ENCODE measurements at regions not wholly inside any gene's neighbourhood (a gene's known extent, or its start where the extent isn't known, plus 50 kb on each side); places are given as distances from the start of the nearest gene placed in this dataset.

DNA sequence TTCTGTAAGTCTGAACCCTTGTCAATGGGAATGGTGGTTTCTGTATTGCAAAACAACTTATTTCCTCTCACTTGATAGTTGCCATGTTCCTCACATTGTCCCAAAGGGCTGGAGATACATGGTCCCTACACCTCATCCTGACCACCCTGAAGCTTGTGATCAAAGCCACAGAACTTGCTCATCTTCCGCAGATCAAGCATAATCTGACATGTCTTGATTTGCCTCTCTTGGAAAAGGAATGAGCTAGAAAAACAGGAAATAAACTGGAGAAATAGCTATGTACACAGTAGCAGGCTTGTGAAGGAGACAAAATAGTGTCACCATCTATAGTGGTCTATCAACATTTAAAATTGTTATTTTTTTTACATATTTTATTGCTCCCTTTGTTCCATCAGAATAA lies 871.9 kb upstream of the C9orf72 start:
- Histone ChIP-seq H3F3A (ENCODE audit: control insufficient read depth, insufficient read depth) (no peaks in the 10 kb centered on the region), H3K4me3 (ENCODE audit: low read length) (no peak overlapping the region), H3K4me1 (ENCODE audit: control insufficient read depth, low read length) (no peaks in the 10 kb centered on the region), H3K36me3 (ENCODE audit: control insufficient read depth, low read length) (no peaks in the 10 kb centered on the region), H3K4me2 (ENCODE audit: low read length) (no peak overlapping the region), H3K79me2 (ENCODE audit: control insufficient read depth, low read length) (no peaks in the 10 kb centered on the region), H3K27ac (ENCODE audit: low read depth, low read length) (no peak overlapping the region), H3K9me3 (ENCODE audit: control insufficient read depth, insufficient read depth, low read length) (peaks cover 13% of the 10 kb centered on the region; the same call in 1 of the 2 replicates), H4K20me1 (ENCODE audit: control insufficient read depth, insufficient read depth, low read depth, low read length) (no peaks in the 10 kb centered on the region), H3K9me2 (replicated peaks; ENCODE audit: control insufficient read depth, low read length) (no peaks in the 10 kb centered on the region; the same call in 1 of the 2 replicates), H3K27me3 (ENCODE audit: control insufficient read depth, low read length) (no peaks in the 10 kb centered on the region)
- TF ChIP-seq EZH2phosphoT487 (IDR thresholded peaks at IDR 0.05; ENCODE audit: borderline replicate concordance, low read length) = no peak
- TF ChIP-seq, protein P1, sequence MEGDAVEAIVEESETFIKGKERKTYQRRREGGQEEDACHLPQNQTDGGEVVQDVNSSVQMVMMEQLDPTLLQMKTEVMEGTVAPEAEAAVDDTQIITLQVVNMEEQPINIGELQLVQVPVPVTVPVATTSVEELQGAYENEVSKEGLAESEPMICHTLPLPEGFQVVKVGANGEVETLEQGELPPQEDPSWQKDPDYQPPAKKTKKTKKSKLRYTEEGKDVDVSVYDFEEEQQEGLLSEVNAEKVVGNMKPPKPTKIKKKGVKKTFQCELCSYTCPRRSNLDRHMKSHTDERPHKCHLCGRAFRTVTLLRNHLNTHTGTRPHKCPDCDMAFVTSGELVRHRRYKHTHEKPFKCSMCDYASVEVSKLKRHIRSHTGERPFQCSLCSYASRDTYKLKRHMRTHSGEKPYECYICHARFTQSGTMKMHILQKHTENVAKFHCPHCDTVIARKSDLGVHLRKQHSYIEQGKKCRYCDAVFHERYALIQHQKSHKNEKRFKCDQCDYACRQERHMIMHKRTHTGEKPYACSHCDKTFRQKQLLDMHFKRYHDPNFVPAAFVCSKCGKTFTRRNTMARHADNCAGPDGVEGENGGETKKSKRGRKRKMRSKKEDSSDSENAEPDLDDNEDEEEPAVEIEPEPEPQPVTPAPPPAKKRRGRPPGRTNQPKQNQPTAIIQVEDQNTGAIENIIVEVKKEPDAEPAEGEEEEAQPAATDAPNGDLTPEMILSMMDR (IDR thresholded peaks at IDR 0.05; ENCODE audit: low read depth, low read length, poor library complexity, severe bottlenecking) = no peak

DNA sequence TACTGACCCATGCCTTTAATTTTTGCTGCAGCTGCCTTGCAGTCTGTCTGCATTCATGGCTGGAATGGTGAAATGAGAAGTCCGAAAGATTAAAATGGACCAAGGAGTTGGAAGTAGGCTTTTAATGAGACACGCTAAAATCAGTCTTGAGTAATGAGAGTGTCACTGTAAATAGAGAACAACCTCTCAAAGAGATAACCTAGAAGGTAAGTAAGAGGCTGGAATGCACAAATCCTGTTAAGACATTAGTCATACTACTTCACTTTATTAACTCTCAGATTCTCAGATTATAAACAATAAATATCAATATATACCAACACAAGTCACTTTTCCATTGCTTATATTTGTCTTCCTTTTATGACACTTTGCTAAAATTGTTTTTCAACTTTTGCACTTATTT lies 880.6 kb upstream of the C9orf72 start:
- no peaks in the 10 kb centered on the region for H3K4me1 ChIP-seq (ENCODE audit: control insufficient read depth, low read length)
- no peaks in the 10 kb centered on the region for H4K20me1 ChIP-seq (ENCODE audit: control insufficient read depth, insufficient read depth, low read depth, low read length)
- no peaks in the 10 kb centered on the region for H3K27me3 ChIP-seq (ENCODE audit: control insufficient read depth, low read length)
- H3K9me2 ChIP-seq (replicated peaks; ENCODE audit: control insufficient read depth, low read length) = no peaks in the 10 kb centered on the region; the same call in 1 of the 2 replicates
- H3K27ac ChIP-seq (ENCODE audit: low read depth, low read length) = no peak overlapping the region
- H3K4me3 ChIP-seq (ENCODE audit: low read length) = no peak overlapping the region
- H3K79me2 ChIP-seq (ENCODE audit: control insufficient read depth, low read length) = no peaks in the 10 kb centered on the region
- no peak overlapping the region for H3K4me2 ChIP-seq (ENCODE audit: low read length)
- no peaks in the 10 kb centered on the region for H3K9me3 ChIP-seq (ENCODE audit: control insufficient read depth, insufficient read depth, low read length)
- no peaks in the 10 kb centered on the region for H3K36me3 ChIP-seq (ENCODE audit: control insufficient read depth, low read length)
- TF ChIP-seq, protein P1 (IDR thresholded peaks at IDR 0.05; ENCODE audit: low read depth, low read length, poor library complexity, severe bottlenecking) = no peak
- TF ChIP-seq EZH2phosphoT487 (IDR thresholded peaks at IDR 0.05; ENCODE audit: borderline replicate concordance, low read length) = no peak
- H3F3A ChIP-seq (ENCODE audit: control insufficient read depth, insufficient read depth) = no peaks in the 10 kb centered on the region

DNA sequence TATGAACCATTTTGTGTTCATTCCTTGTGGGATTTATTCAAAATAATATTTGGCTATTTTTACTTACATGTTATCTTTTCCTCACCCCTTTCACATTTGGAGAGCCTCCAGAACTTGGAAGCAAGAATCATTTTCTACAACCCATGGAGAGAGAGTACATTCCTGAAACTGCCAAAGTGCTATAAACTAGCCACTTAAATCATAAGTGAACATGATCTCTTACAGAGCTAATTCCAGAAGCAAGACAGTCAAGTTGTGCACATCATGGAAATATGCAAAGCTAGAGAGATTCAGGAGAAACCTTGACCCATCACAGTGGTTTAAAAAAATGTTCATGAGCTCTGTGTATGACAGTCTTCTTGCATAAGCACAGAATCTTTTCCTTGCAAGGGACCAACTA lies 883.6 kb upstream of the C9orf72 start:
- Histone ChIP-seq H3F3A (ENCODE audit: control insufficient read depth, insufficient read depth) (no peaks in the 10 kb centered on the region), H3K79me2 (ENCODE audit: control insufficient read depth, low read length) (no peaks in the 10 kb centered on the region)

More for the DNA sequence above, 883.6 kb upstream of the C9orf72 start:
- Histone ChIP-seq H3K27me3 (ENCODE audit: control insufficient read depth, low read length) (no peaks in the 10 kb centered on the region), H3K4me2 (ENCODE audit: low read length) (no peak overlapping the region), H3K4me1 (ENCODE audit: control insufficient read depth, low read length) (no peaks in the 10 kb centered on the region), H3K9me2 (replicated peaks; ENCODE audit: control insufficient read depth, low read length) (no peaks in the 10 kb centered on the region), H4K20me1 (ENCODE audit: control insufficient read depth, insufficient read depth, low read depth, low read length) (no peaks in the 10 kb centered on the region), H3K9me3 (ENCODE audit: control insufficient read depth, insufficient read depth, low read length) (no peaks in the 10 kb centered on the region), H3K36me3 (ENCODE audit: control insufficient read depth, low read length) (no peaks in the 10 kb centered on the region), H3K27ac (ENCODE audit: low read depth, low read length) (no peak overlapping the region), H3K4me3 (ENCODE audit: low read length) (no peak overlapping the region)
- TF ChIP-seq, protein P1 (IDR thresholded peaks at IDR 0.05; ENCODE audit: low read depth, low read length, poor library complexity, severe bottlenecking) = no peak
- no peak for TF ChIP-seq EZH2phosphoT487 (IDR thresholded peaks at IDR 0.05; ENCODE audit: borderline replicate concordance, low read length)

Data from DOHH2 (cell line).